Karpas-422 (cell line): ENCODE measurements at regions not wholly inside any gene's neighbourhood (a gene's known extent, or its start where the extent isn't known, plus 50 kb on each side); places are given as distances from the start of the nearest gene placed in this dataset.
"Not testable (repeated sequence)": the region's sequence is repeated elsewhere in the genome, so short reads cannot be mapped to it uniquely, and the experiment has no call there.

Experiments used
- DNase-seq: peaks from one replicate; pipeline ENCODE4 v3.0.0-alpha.2; 2015
- H2AFZ ChIP-seq: fragments of 200-600 bp; sonication (generic); 2 replicates; pipeline ENCODE4 v1.6.1; 2014; ENCODE audit warnings: antibody characterized with exemption, low read length, mixed read lengths
- H3K27ac ChIP-seq: fragments of 200-600 bp; sonication (generic); 2 replicates; pipeline ENCODE4 v1.5.1; 2014; ENCODE audit warnings: mild to moderate bottlenecking, low read length, moderate library complexity
- H3K27me3 ChIP-seq: fragments of 200-600 bp; sonication (generic); 2 replicates; pipeline ENCODE4 v1.6.1; 2014; ENCODE audit warnings: low read length, mixed read lengths
- H3K36me3 ChIP-seq: fragments of 200-600 bp; sonication (generic); 2 replicates; pipeline ENCODE4 v1.6.1; 2014; ENCODE audit warnings: low read length, mixed read lengths; ENCODE audit not compliant: insufficient read depth
- H3K4me1 ChIP-seq: fragments of 200-600 bp; sonication (generic); 2 replicates; pipeline ENCODE4 v1.6.1; 2014; ENCODE audit warnings: mild to moderate bottlenecking, low read length, mixed read lengths
- H3K4me2 ChIP-seq: fragments of 200-600 bp; sonication (generic); 2 replicates; pipeline ENCODE4 v1.6.1; 2014; ENCODE audit warnings: low read length, low read depth, mild to moderate bottlenecking; ENCODE audit not compliant: poor library complexity, severe bottlenecking
- H3K4me3 ChIP-seq: fragments of 200-600 bp; sonication (generic); 2 replicates; pipeline ENCODE4 v1.5.1; 2014; ENCODE audit warnings: mild to moderate bottlenecking, antibody characterized with exemption, low read length, mixed read lengths
- H3K79me2 ChIP-seq: fragments of 200-600 bp; sonication (generic); 2 replicates; pipeline ENCODE4 v1.6.1; 2014; ENCODE audit warnings: mild to moderate bottlenecking, low read length, mixed read lengths
- H3K9ac ChIP-seq: fragments of 200-600 bp; sonication (generic); 2 replicates; pipeline ENCODE4 v1.6.0; 2014; ENCODE audit warnings: low read length
- H3K9me2 ChIP-seq: fragments of 200-600 bp; sonication (generic), shearing (Covaris generic); replicated peaks from 2 replicates; pipeline ENCODE4 v1.6.0; 2014; ENCODE audit warnings: mild to moderate bottlenecking, low read length, moderate library complexity; ENCODE audit not compliant: insufficient read depth
- H3K9me3 ChIP-seq: fragments of 300-700, 200-600 bp; sonication (generic); 2 replicates; pipeline ENCODE4 v1.6.1; 2014; ENCODE audit warnings: low read length, mixed read lengths
- H4K20me1 ChIP-seq: fragments of 200-600 bp; sonication (generic); 2 replicates; pipeline ENCODE4 v1.6.1; 2014; ENCODE audit warnings: mild to moderate bottlenecking, antibody characterized with exemption, low read length, low read depth; ENCODE audit not compliant: insufficient read depth

- Histone ChIP-seq H3K4me3 (no peak overlapping the region), H3K9ac (no peak overlapping the region), H3K9me2 (no peaks in the 10 kb centered on the region), H3K27me3 (no peaks in the 10 kb centered on the region), H3K36me3 (no peaks in the 10 kb centered on the region), H3K9me3 (no peaks in the 10 kb centered on the region), H3K27ac (no peak overlapping the region), H2AFZ (no peak overlapping the region), H3K4me1 (no peaks in the 10 kb centered on the region), H4K20me1 (no peaks in the 10 kb centered on the region), H3K4me2 (no peak overlapping the region), H3K79me2 (no peaks in the 10 kb centered on the region)
- no peak for DNase-seq
These were observed 76.0 kb downstream of the P2RY1 start for GRCh38 chr3:152910966-152911365.

GRCh38 chr3:152914743-152915142 is 79.8 kb downstream of the P2RY1 start:
- H3K4me3 ChIP-seq, DNase-seq, H4K20me1 ChIP-seq, H3K4me1 ChIP-seq, H2AFZ ChIP-seq, H3K9ac ChIP-seq, H3K9me2 ChIP-seq, H3K27me3 ChIP-seq, H3K9me3 ChIP-seq, H3K36me3 ChIP-seq, H3K79me2 ChIP-seq, H3K4me2 ChIP-seq, H3K27ac ChIP-seq: not testable (repeated sequence)

- no peak overlapping the region for H3K27ac ChIP-seq
- no peak overlapping the region for H3K4me2 ChIP-seq
- no peaks in the 10 kb centered on the region for H3K9me3 ChIP-seq
- no peaks in the 10 kb centered on the region for H4K20me1 ChIP-seq
- no peak overlapping the region for H3K4me3 ChIP-seq
- no peak for DNase-seq
- H2AFZ ChIP-seq = no peak overlapping the region
- H3K9me2 ChIP-seq = no peaks in the 10 kb centered on the region
- no peaks in the 10 kb centered on the region for H3K36me3 ChIP-seq
- no peaks in the 10 kb centered on the region for H3K4me1 ChIP-seq
- no peaks in the 10 kb centered on the region for H3K79me2 ChIP-seq
- no peak overlapping the region for H3K9ac ChIP-seq
- H3K27me3 ChIP-seq = no peaks in the 10 kb centered on the region
These were observed 80.8 kb downstream of the P2RY1 start for GRCh38 chr3:152915695-152916094.

GRCh38 chr3:152916753-152917279 is 81.9 kb downstream of the P2RY1 start:
- no peak overlapping the region for H2AFZ ChIP-seq
- H3K4me1 ChIP-seq = no peaks in the 10 kb centered on the region
- no peak overlapping the region for H3K4me3 ChIP-seq
- no peak for DNase-seq
- H3K27ac ChIP-seq = no peak overlapping the region
- no peaks in the 10 kb centered on the region for H3K27me3 ChIP-seq
- H3K79me2 ChIP-seq = no peaks in the 10 kb centered on the region
- no peaks in the 10 kb centered on the region for H4K20me1 ChIP-seq
- H3K4me2 ChIP-seq = no peak overlapping the region
- no peak overlapping the region for H3K9ac ChIP-seq
- no peaks in the 10 kb centered on the region for H3K9me2 ChIP-seq
- no peaks in the 10 kb centered on the region for H3K36me3 ChIP-seq
- H3K9me3 ChIP-seq = no peaks in the 10 kb centered on the region

GRCh38 chr3:152921351-152921750 is 86.4 kb downstream of the P2RY1 start:
- no peaks in the 10 kb centered on the region for H3K36me3 ChIP-seq
- no peaks in the 10 kb centered on the region for H3K4me1 ChIP-seq
- no peaks in the 10 kb centered on the region for H3K27me3 ChIP-seq
- no peak overlapping the region for H2AFZ ChIP-seq
- H3K9ac ChIP-seq = no peak overlapping the region
- H3K4me3 ChIP-seq = no peak overlapping the region
- H3K79me2 ChIP-seq = no peaks in the 10 kb centered on the region
- no peak overlapping the region for H3K4me2 ChIP-seq
- no peaks in the 10 kb centered on the region for H3K9me3 ChIP-seq
- no peaks in the 10 kb centered on the region for H4K20me1 ChIP-seq
- H3K27ac ChIP-seq = no peak overlapping the region
- no peak for DNase-seq
- no peaks in the 10 kb centered on the region for H3K9me2 ChIP-seq

GRCh38 chr3:152922554-152922953 is 87.6 kb downstream of the P2RY1 start:
- Histone ChIP-seq H3K79me2 (no peaks in the 10 kb centered on the region), H3K9ac (no peak overlapping the region), H3K36me3 (no peaks in the 10 kb centered on the region), H3K4me1 (no peaks in the 10 kb centered on the region), H3K9me2 (no peaks in the 10 kb centered on the region), H3K27me3 (no peaks in the 10 kb centered on the region), H3K27ac (no peak overlapping the region), H3K4me2 (no peak overlapping the region), H3K4me3 (no peak overlapping the region), H2AFZ (no peak overlapping the region), H3K9me3 (no peaks in the 10 kb centered on the region), H4K20me1 (no peaks in the 10 kb centered on the region)
- no peak for DNase-seq

- no peaks in the 10 kb centered on the region for H3K27me3 ChIP-seq
- H3K27ac ChIP-seq = no peak overlapping the region
- no peaks in the 10 kb centered on the region for H3K79me2 ChIP-seq
- no peak overlapping the region for H3K4me2 ChIP-seq
- H3K4me1 ChIP-seq = no peaks in the 10 kb centered on the region
- H2AFZ ChIP-seq = no peak overlapping the region
- no peak overlapping the region for H3K4me3 ChIP-seq
- no peaks in the 10 kb centered on the region for H3K36me3 ChIP-seq
- H4K20me1 ChIP-seq = no peaks in the 10 kb centered on the region
- no peaks in the 10 kb centered on the region for H3K9me3 ChIP-seq
- H3K9me2 ChIP-seq = no peaks in the 10 kb centered on the region
- no peak overlapping the region for H3K9ac ChIP-seq
- no peak for DNase-seq
These were observed 92.2 kb downstream of the P2RY1 start for GRCh38 chr3:152927131-152927530.

- H3K79me2 ChIP-seq = no peaks in the 10 kb centered on the region
- no peak for DNase-seq
- H3K27me3 ChIP-seq = no peaks in the 10 kb centered on the region
- no peaks in the 10 kb centered on the region for H3K9me3 ChIP-seq
- H3K4me3 ChIP-seq = no peak overlapping the region
- no peak overlapping the region for H3K4me2 ChIP-seq
- no peak overlapping the region for H3K27ac ChIP-seq
- no peaks in the 10 kb centered on the region for H3K4me1 ChIP-seq
- no peak overlapping the region for H3K9ac ChIP-seq
- H3K36me3 ChIP-seq = no peaks in the 10 kb centered on the region
- no peaks in the 10 kb centered on the region for H3K9me2 ChIP-seq
- H2AFZ ChIP-seq = no peak overlapping the region
- no peaks in the 10 kb centered on the region for H4K20me1 ChIP-seq
These were observed 95.6 kb downstream of the P2RY1 start for GRCh38 chr3:152930516-152930915.

GRCh38 chr3:152937234-152937633 is 102.3 kb downstream of the P2RY1 start:
- no peaks in the 10 kb centered on the region for H3K36me3 ChIP-seq
- H3K79me2 ChIP-seq = no peaks in the 10 kb centered on the region
- H3K9me2 ChIP-seq = no peaks in the 10 kb centered on the region

More at GRCh38 chr3:152937234-152937633, 102.3 kb downstream of the P2RY1 start:
- Histone ChIP-seq H3K27me3 (no peaks in the 10 kb centered on the region), H2AFZ (no peak overlapping the region), H3K9ac (no peak overlapping the region), H3K4me1 (no peaks in the 10 kb centered on the region), H3K4me3 (no peak overlapping the region), H3K9me3 (no peaks in the 10 kb centered on the region), H3K27ac (no peak overlapping the region), H4K20me1 (no peaks in the 10 kb centered on the region), H3K4me2 (no peak overlapping the region)
- no peak for DNase-seq
